Uterus (tissue), 2 donors: ENCODE measurements at regions not wholly inside any gene's neighbourhood (a gene's known extent, or its start where the extent isn't known, plus 50 kb on each side); places are given as distances from the start of the nearest gene placed in this dataset.

Experiments
- CTCF ChIP-seq, 4 experiments: fragments of 200-600 bp in 2 of 4; fragments of 450-650 bp in 2 of 4; sonication (generic) in 2 of 4; IDR thresholded peaks; one replicate each; pipeline ENCODE4 v1.5.1; 2016 to 2019; ENCODE audit warnings: antibody characterized with exemption in 4 of 4, mild to moderate bottlenecking in 2 of 4, moderate library complexity in 1 of 4
- POLR2A ChIP-seq, 2 donors: fragments of 450-650 bp; IDR thresholded peaks; one replicate each; pipeline ENCODE4 v1.6.1; 2016; ENCODE audit warnings: antibody characterized with exemption in 2 of 2, mild to moderate bottlenecking in 1 of 2, moderate library complexity in 1 of 2

- TF ChIP-seq POLR2A (IDR thresholded peaks at IDR 0.05) (no peak), CTCF (IDR thresholded peaks at IDR 0.05) (no peak)
Measured at GRCh38 chr1:96488777-96489176, 232.8 kb upstream of the PTBP2 start.
